IMR-90 (cell line): ENCODE measurements at regions not wholly inside any gene's neighbourhood (a gene's known extent, or its start where the extent isn't known, plus 50 kb on each side); places are given as distances from the start of the nearest gene placed in this dataset.
A peak's percentile ranks its signal among the peaks of the same experiment; 100 is the strongest.

Source experiments
- ATAC-seq: fragments of 200-7000 bp; cut with Tn5 transposase; 2 replicates; pipeline ENCODE4 v1.9.1; 2020; ENCODE audit warnings: low read depth, mild to moderate bottlenecking, moderate library complexity
- BruUV-seq: library from RNA; stranded (reverse); fragments of 400-500 nt; replicated peaks from 2 replicates; lab custom pipeline; 2021; lab: Mats Ljungman, UMichigan
- CTCF ChIA-PET: fragments of 300-600 bp; formaldehyde crosslinking; extraction: SDS; loops from one replicate; lab custom pipeline; 2021; ENCODE audit warnings: antibody characterized with exemption; lab: Yijun Ruan, JAX
- POLR2A ChIA-PET: fragments of 300-600 bp; sonication (Branson Sonifier 250); formaldehyde crosslinking; loops from one replicate; lab custom pipeline; 2022; ENCODE audit warnings: antibody characterized with exemption; ENCODE audit not compliant: unreplicated experiment; lab: Charles Lee
- DNase-seq: peaks from one replicate; pipeline ENCODE4 v3.0.0; 2013
- H2AFZ ChIP-seq: replicated peaks from 2 replicates; pipeline ENCODE3; 2013; ENCODE audit warnings: low read length, mild to moderate bottlenecking; ENCODE audit not compliant: poor library complexity
- H2AK5ac ChIP-seq: 2 replicates; pipeline ENCODE4 v1.6.1; 2013; ENCODE audit warnings: low read depth, low read length, inconsistent platforms
- H2AK9ac ChIP-seq: replicated peaks from 2 replicates; pipeline ENCODE3; 2013; ENCODE audit warnings: mild to moderate bottlenecking, low read depth, low read length, moderate library complexity; ENCODE audit not compliant: poor library complexity
- H2BK120ac ChIP-seq: 2 replicates; pipeline ENCODE4 v1.6.1; 2013; ENCODE audit warnings: low read depth, low read length, inconsistent platforms
- H2BK15ac ChIP-seq: 3 replicates; pipeline ENCODE4 v1.6.1; 2013; ENCODE audit warnings: low read depth, low read length, inconsistent platforms
- H2BK20ac ChIP-seq: 2 replicates; pipeline ENCODE4 v1.6.1; 2013; ENCODE audit warnings: low read depth, mild to moderate bottlenecking, inconsistent platforms, low read length, moderate library complexity
- H2BK5ac ChIP-seq: 2 replicates; pipeline ENCODE4 v1.6.1; 2013; ENCODE audit warnings: mild to moderate bottlenecking, low read depth, low read length, inconsistent platforms; ENCODE audit not compliant: poor library complexity, severe bottlenecking
- H3K14ac ChIP-seq: replicated peaks from 2 replicates; pipeline ENCODE4 v1.6.1; 2013; ENCODE audit warnings: low read depth, low read length, inconsistent platforms
- H3K18ac ChIP-seq: 2 replicates; pipeline ENCODE4 v1.6.1; 2013; ENCODE audit warnings: low read depth, low read length, control low read depth
- H3K23ac ChIP-seq: 2 replicates; pipeline ENCODE4 v1.6.1; 2013; ENCODE audit warnings: low read depth, low read length, inconsistent platforms
- H3K27ac ChIP-seq: 2 replicates; pipeline ENCODE4 v1.5.1; 2013; ENCODE audit warnings: mild to moderate bottlenecking, control low read depth, low read length; ENCODE audit not compliant: insufficient read depth
- H3K27me3 ChIP-seq: 2 replicates; pipeline ENCODE4 v1.6.1; 2013; ENCODE audit warnings: low read length; ENCODE audit not compliant: control insufficient read depth, insufficient read depth
- H3K36me3 ChIP-seq: 2 replicates; pipeline ENCODE4 v1.6.1; 2013; ENCODE audit warnings: low read length, mixed read lengths; ENCODE audit not compliant: control insufficient read depth, insufficient read depth
- H3K4ac ChIP-seq: 2 replicates; pipeline ENCODE4 v1.6.1; 2013; ENCODE audit warnings: low read depth, low read length, inconsistent platforms
- H3K4me1 ChIP-seq: 2 replicates; pipeline ENCODE4 v1.6.1; 2013; ENCODE audit warnings: low read length, mixed read lengths; ENCODE audit not compliant: control insufficient read depth, insufficient read depth
- H3K4me2 ChIP-seq: 2 replicates; pipeline ENCODE4 v1.6.1; 2013; ENCODE audit warnings: low read depth, mild to moderate bottlenecking, control low read depth, low read length, moderate library complexity
- H3K4me3 ChIP-seq: 2 replicates; pipeline ENCODE4 v1.5.1; 2013; ENCODE audit warnings: low read depth, mild to moderate bottlenecking, control low read depth, low read length, moderate library complexity; ENCODE audit not compliant: insufficient read depth
- H3K56ac ChIP-seq: 2 replicates; pipeline ENCODE4 v1.6.1; 2013; ENCODE audit warnings: low read length, inconsistent platforms; ENCODE audit not compliant: insufficient read depth; ENCODE audit errors: extremely low read depth
- H3K79me1 ChIP-seq, 2 experiments: 2 replicates each; pipeline ENCODE4 v1.6.1; 2013; ENCODE audit warnings: low read length in 2 of 2, inconsistent platforms in 1 of 2, low read depth in 1 of 2
- H3K9ac ChIP-seq: 2 replicates; pipeline ENCODE4 v1.6.1; 2013; ENCODE audit warnings: low read depth, low read length, control low read depth
- H3K9me1 ChIP-seq: 2 replicates; pipeline ENCODE4 v1.6.1; 2013; ENCODE audit warnings: low read length, inconsistent platforms; ENCODE audit not compliant: insufficient read depth
- H3K9me3 ChIP-seq: 2 replicates; pipeline ENCODE4 v1.6.1; 2013; ENCODE audit warnings: low read length; ENCODE audit not compliant: control insufficient read depth, insufficient read depth
- H4K20me1 ChIP-seq: 2 replicates; pipeline ENCODE4 v1.6.1; 2013; ENCODE audit warnings: low read length, inconsistent platforms; ENCODE audit not compliant: insufficient read depth
- H4K5ac ChIP-seq: 2 replicates; pipeline ENCODE4 v1.6.1; 2013; ENCODE audit warnings: mild to moderate bottlenecking, low read depth, low read length, control low read depth
- H4K8ac ChIP-seq, 2 experiments: 2 replicates each; pipeline ENCODE4 v1.6.1; 2013; ENCODE audit warnings: low read depth in 2 of 2, low read length in 2 of 2, control low read depth in 1 of 2, inconsistent platforms in 1 of 2
- H4K91ac ChIP-seq: 2 replicates; pipeline ENCODE4 v1.6.1; 2013; ENCODE audit warnings: low read depth, low read length, inconsistent platforms; ENCODE audit not compliant: insufficient read depth
- ELK1 ChIP-seq: fragments of 150-350 bp; IDR thresholded peaks from 2 replicates; pipeline ENCODE4 v1.6.1; 2016; ENCODE audit warnings: low read depth, mild to moderate bottlenecking, low read length, moderate library complexity, borderline replicate concordance
- FOS ChIP-seq: fragments of 150-350 bp; IDR thresholded peaks from 2 replicates; pipeline ENCODE4 v1.6.1; 2016; ENCODE audit warnings: low read depth, low read length
- MAFK ChIP-seq: IDR thresholded peaks from 2 replicates; pipeline ENCODE4 v1.6.1; 2012; ENCODE audit warnings: low read depth, low read length, improper control_type of control experiment
- RAD21 ChIP-seq: IDR thresholded peaks from 2 replicates; pipeline ENCODE4 v1.6.1; 2012; ENCODE audit warnings: low read length, improper control_type of control experiment
- RCOR1 ChIP-seq: IDR thresholded peaks from 2 replicates; pipeline ENCODE4 v1.6.1; 2012; ENCODE audit warnings: mild to moderate bottlenecking, low read length, improper control_type of control experiment; ENCODE audit not compliant: insufficient replicate concordance
- WGBS, 2 experiments: methylation state at CpG; one replicate each; pipeline versions ENCODE4 v1.1.5 to v1.1.7; 2013; ENCODE audit warnings: missing lambda C conversion rate in 2 of 2; ENCODE audit not compliant: insufficient read length in 1 of 2; ENCODE audit errors: extremely low coverage in 2 of 2; 5-methylcytosine and 5-hydroxymethylcytosine counted together
- dilution Hi-C: fragments of 300-500 bp; cut with HindIII; formaldehyde crosslinking; loops from one replicate; pipeline ENCODE4 v1.14.3; 2018; ENCODE audit warnings: low sequenced_read_pairs; ENCODE audit not compliant: unreplicated experiment
- in situ Hi-C: fragments of 300-500 bp; cut with MboI; formaldehyde crosslinking; loops from 3 replicates; pipeline ENCODE4 v1.14.3; 2019; ENCODE audit warnings: low sequenced_read_pairs, inconsistent platforms, mixed read lengths
- intact Hi-C: fragments of 100-400 bp; cut with micrococcal nuclease; formaldehyde crosslinking; loops from 2 replicates; pipeline ENCODE4 v1.10.0; 2022

GRCh38 chr3:145417678-145418077, 743.3 kb downstream of the PLOD2 start:
- Histone ChIP-seq H2BK120ac (no peak overlapping the region), H3K27me3 (no peaks in the 10 kb centered on the region), H2AK5ac (no peak overlapping the region), H3K4me2 (no peak overlapping the region), H2AK9ac (no peak overlapping the region), H3K79me1 (no peaks in the 10 kb centered on the region), H3K14ac (no peak overlapping the region), H2BK15ac (no peak overlapping the region), H3K18ac (no peak overlapping the region), H3K56ac (no peak overlapping the region), H4K91ac (no peak overlapping the region), H3K27ac (no peak overlapping the region), H2BK20ac (no peak overlapping the region), H4K5ac (no peak overlapping the region), H2BK5ac (no peak overlapping the region), H3K23ac (no peak overlapping the region), H3K36me3 (no peaks in the 10 kb centered on the region), H3K9me1 (no peaks in the 10 kb centered on the region), H4K8ac (no peak overlapping the region), H3K4me3 (no peak overlapping the region), H3K4me1 (no peaks in the 10 kb centered on the region), H4K20me1 (no peaks in the 10 kb centered on the region), H2AFZ (no peak overlapping the region), H3K9ac (no peak overlapping the region), H3K9me3 (peaks cover 2% of the 10 kb centered on the region; the same call in 1 of the 2 replicates), H3K4ac (no peak overlapping the region)
- TF ChIP-seq RCOR1 (no peak), MAFK (peak; percentile 71), FOS (no peak), RAD21 (no peak), ELK1 (no peak)
- dilution Hi-C loops (no loop called here), in situ Hi-C loops (no loop called here), intact Hi-C loops (no loop called here)
- CTCF ChIA-PET, result no interaction called here
- DNase-seq (no peak), ATAC-seq (no peak)
- no TSS peak for BruUV-seq
- WGBS, 2 experiments, result no CpG with 5 or more reads among the region's 1 CpG
- POLR2A ChIA-PET, result no interaction called here
